ENCODE measurements at regions not wholly inside any gene's neighbourhood (a gene's known extent, or its start where the extent isn't known, plus 50 kb on each side); places are given as distances from the start of the nearest gene placed in this dataset.

DNA sequence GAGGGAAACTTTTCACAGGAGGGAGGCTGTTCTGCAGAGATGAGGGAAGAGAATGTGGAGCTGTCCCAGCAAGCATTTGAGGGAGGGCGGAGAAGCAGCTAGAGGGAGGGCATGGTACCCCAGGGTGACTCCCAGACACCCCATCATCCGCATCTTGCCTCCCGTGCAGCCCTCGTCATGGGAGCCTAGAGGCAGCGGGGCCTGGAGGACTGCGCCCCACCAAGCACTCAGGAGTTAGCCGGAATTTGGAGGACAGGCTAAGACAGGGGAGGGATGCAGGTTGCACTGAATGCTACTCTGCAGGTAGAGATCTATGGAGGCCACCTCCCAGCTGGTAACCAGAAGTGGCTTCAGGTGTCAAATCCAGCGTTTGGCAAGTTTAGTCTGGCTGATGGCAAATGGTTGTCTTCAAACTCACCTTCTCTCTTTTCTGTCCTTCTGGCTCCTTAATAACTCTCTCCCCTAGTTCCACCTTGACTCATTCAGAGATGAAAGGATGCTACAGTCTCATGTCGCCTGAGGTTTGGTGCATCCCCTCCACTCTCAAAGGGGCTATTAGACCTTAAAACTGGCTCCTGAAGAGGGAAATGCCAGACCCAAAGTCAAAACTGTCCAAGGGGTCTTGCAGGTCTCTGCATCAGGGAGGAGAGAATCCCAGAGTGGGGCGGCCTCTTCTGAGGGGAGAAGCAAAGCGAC lies 155.9 kb upstream of the TLE3 start:
- H3K4me3 ChIP-seq: no peak overlapping the region
- no peaks in the 10 kb centered on the region for H3K27me3 ChIP-seq
- intact Hi-C loops (cut with DNase I; ENCODE audit: low total_unique reads): loop anchor here (5.0 kb wide), 1 partner anchor 1264 kb away; no protein-coding TSS in a partner anchor
- TF ChIP-seq, protein P1, sequence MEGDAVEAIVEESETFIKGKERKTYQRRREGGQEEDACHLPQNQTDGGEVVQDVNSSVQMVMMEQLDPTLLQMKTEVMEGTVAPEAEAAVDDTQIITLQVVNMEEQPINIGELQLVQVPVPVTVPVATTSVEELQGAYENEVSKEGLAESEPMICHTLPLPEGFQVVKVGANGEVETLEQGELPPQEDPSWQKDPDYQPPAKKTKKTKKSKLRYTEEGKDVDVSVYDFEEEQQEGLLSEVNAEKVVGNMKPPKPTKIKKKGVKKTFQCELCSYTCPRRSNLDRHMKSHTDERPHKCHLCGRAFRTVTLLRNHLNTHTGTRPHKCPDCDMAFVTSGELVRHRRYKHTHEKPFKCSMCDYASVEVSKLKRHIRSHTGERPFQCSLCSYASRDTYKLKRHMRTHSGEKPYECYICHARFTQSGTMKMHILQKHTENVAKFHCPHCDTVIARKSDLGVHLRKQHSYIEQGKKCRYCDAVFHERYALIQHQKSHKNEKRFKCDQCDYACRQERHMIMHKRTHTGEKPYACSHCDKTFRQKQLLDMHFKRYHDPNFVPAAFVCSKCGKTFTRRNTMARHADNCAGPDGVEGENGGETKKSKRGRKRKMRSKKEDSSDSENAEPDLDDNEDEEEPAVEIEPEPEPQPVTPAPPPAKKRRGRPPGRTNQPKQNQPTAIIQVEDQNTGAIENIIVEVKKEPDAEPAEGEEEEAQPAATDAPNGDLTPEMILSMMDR (IDR thresholded peaks at IDR 0.05): no peak
- TF ChIP-seq POLR2A (IDR thresholded peaks at IDR 0.05) (no peak), POLR2AphosphoS5 (IDR thresholded peaks at IDR 0.05) (no peak)
- H3K27ac ChIP-seq: no peak overlapping the region
- DNase-seq (ENCODE audit: low spot score in 2 of 2): no peak
- no peaks in the 10 kb centered on the region for H3K36me3 ChIP-seq
- H3K4me1 ChIP-seq: peaks cover 0 to 3% of the 10 kb centered on the region in 2 donors
- H3K9me3 ChIP-seq: no peaks in the 10 kb centered on the region

DNA sequence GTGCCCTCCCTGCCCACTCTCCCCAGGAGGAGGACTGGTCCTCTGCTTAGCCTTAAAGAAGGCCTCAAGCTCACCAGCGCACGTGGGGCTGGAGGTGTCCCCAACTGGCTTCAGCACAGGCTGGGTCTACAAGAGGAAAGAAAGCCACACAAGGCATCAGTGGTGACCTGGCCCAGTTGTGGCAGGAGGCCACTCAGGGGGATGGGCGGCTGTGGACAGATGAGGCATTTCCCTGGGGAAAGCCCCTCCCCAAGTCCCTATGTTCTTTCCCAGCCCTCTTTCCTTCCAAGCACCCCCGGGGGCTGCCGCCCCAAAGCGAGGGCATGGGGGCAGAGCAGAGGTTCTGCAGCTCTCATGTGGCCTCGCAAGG lies 155.2 kb upstream of the TLE3 start:
- intact Hi-C loops (cut with DNase I; ENCODE audit: low total_unique reads): loop anchor here (5.0 kb wide), 1 partner anchor 1264 kb away; no protein-coding TSS in a partner anchor
- DNase-seq (ENCODE audit: low spot score in 2 of 2): no peak
- no peak overlapping the region for H3K4me3 ChIP-seq
- H3K36me3 ChIP-seq: no peaks in the 10 kb centered on the region
- H3K27ac ChIP-seq: no peak overlapping the region
- H3K27me3 ChIP-seq: no peaks in the 10 kb centered on the region
- TF ChIP-seq, protein P1 (IDR thresholded peaks at IDR 0.05): no peak
- TF ChIP-seq POLR2A (IDR thresholded peaks at IDR 0.05) (no peak), POLR2AphosphoS5 (IDR thresholded peaks at IDR 0.05) (no peak)
- no peaks in the 10 kb centered on the region for H3K9me3 ChIP-seq
- no peaks in the 10 kb centered on the region for H3K4me1 ChIP-seq

DNA sequence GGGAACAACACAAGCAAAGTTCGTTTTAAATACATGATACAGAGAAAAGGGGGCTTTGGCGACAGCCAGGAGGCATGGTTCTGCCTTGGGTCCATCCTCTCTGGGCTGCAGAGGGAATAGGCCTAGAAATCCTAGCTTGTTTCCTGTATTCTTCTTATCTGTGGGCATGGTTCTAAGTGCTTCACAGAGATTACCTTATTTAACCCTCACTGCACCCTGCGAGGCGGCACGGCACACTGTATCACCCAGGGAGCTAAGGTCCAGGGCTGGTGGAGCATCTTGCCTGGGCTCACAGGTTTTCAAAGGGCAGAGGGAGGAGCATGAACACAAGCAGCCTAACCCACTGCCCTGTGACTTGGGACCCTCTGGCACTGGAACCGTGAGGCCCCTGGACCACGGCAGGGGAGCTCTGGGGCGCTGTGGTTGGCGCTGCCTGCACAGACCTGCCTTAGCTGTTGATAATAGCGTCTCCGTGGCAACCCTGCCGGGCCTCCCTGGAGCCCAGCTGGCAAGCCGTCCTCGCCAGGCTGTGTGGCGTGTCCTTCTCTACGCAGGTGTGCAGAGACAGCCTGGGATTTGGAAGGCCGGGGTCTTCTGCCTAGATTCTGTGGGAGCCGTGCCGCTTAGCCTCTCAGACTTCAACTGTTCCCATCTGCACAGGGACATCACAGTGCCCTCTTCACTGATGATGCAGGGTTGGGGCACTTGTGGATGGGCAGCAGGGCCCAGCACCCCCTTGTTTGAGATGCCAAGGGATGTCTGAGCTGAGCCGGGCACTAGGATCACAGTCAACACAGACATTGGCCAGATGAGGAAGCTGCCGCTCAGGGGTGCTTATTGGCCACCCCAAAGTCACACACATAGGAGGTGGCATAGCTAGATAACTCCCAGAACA lies 154.6 kb upstream of the TLE3 start:
- no peaks in the 10 kb centered on the region for H3K9me3 ChIP-seq
- no peaks in the 10 kb centered on the region for H3K4me1 ChIP-seq
- intact Hi-C loops (cut with DNase I; ENCODE audit: low total_unique reads): loop anchor here (5.0 kb wide), 1 partner anchor 1265 kb away; no protein-coding TSS in a partner anchor
- H3K27me3 ChIP-seq: no peaks in the 10 kb centered on the region
- no peak for DNase-seq (ENCODE audit: low spot score in 2 of 2)
- TF ChIP-seq, protein P1 (IDR thresholded peaks at IDR 0.05): no peak
- no peak for TF ChIP-seq POLR2AphosphoS5 (IDR thresholded peaks at IDR 0.05)
- TF ChIP-seq POLR2A (IDR thresholded peaks at IDR 0.05): no peak
- no peak overlapping the region for H3K4me3 ChIP-seq
- H3K27ac ChIP-seq: no peak overlapping the region
- H3K36me3 ChIP-seq: no peaks in the 10 kb centered on the region

DNA sequence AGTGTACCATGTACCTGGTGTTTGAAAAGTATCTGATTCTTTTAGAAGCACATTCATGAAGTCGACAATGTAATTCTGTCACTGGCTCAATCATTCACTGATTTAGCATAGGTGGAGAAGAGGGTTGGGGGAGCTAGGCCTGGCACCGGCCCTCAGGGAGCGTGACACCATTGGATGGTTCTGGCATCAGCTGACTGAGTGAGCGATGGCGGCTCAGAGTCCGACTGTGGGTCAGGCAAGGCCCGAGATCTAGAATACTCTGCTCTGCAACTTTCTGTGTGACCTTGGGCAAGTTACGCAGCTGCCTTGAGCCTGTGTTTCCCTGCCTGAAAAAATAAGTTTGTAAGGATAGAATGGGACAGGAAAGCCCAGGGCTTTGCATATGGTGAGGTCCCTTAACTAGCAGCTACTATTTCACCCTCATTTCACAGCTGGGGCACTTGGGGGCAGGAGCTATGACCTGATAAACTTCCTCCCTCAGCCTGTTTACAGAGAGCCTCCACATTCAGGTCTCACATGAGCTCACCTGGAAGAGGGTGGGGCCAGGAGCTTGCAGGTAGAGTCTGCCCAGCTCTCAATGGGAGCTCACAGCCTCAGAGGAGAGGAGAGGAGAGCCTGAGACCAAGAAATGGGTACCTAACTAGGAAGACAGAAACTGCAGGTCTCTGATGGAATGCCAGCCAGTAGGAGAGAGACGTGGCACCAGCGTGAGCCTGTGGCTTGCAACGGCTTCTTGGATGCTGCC lies 153.7 kb upstream of the TLE3 start:
- no peaks in the 10 kb centered on the region for H3K27me3 ChIP-seq
- H3K9me3 ChIP-seq: no peaks in the 10 kb centered on the region
- no peak overlapping the region for H3K4me3 ChIP-seq
- H3K36me3 ChIP-seq: no peaks in the 10 kb centered on the region
- DNase-seq (ENCODE audit: low spot score in 2 of 2): no peak
- TF ChIP-seq POLR2AphosphoS5 (IDR thresholded peaks at IDR 0.05) (no peak), POLR2A (IDR thresholded peaks at IDR 0.05) (no peak)
- TF ChIP-seq, protein P1 (IDR thresholded peaks at IDR 0.05): no peak
- no peak overlapping the region for H3K27ac ChIP-seq
- H3K4me1 ChIP-seq: no peaks in the 10 kb centered on the region
- intact Hi-C loops (cut with DNase I; ENCODE audit: low total_unique reads): loop anchor here (5.0 kb wide), 1 partner anchor 1266 kb away; no protein-coding TSS in a partner anchor
